CD4-positive, alpha-beta memory T cell (primary cell): ENCODE measurements at regions not wholly inside any gene's neighbourhood (a gene's known extent, or its start where the extent isn't known, plus 50 kb on each side); places are given as distances from the start of the nearest gene placed in this dataset.
"Not testable (repeated sequence)": the region's sequence is repeated elsewhere in the genome, so short reads cannot be mapped to it uniquely, and the experiment has no call there.

Source experiments
- CTCF ChIA-PET: fragments of 350-600 bp; sonication (Branson Sonifier 250); formaldehyde crosslinking; loops from one replicate; lab custom pipeline; 2021; ENCODE audit warnings: inconsistent platforms; ENCODE audit not compliant: partially characterized antibody; lab: Charles Lee
- POLR2A ChIA-PET: fragments of 350-600 bp; sonication (Branson Sonifier 250); formaldehyde crosslinking; loops from one replicate; lab custom pipeline; 2021; ENCODE audit not compliant: partially characterized antibody; lab: Charles Lee
- DNase-seq, 5 donors: peaks; one replicate each; pipeline versions ENCODE4 v3.0.0 to v3.0.0-alpha.2; 2020 to 2022; ENCODE audit warnings: mixed read lengths in 1 of 5
- H3K27ac ChIP-seq: one replicate; pipeline ENCODE4 v1.7.0; 2013; ENCODE audit warnings: low read depth, low read length
- H3K27me3 ChIP-seq: 2 replicates; pipeline ENCODE4 v1.7.0; 2013; ENCODE audit warnings: mild to moderate bottlenecking, low read length, moderate library complexity; ENCODE audit not compliant: insufficient read depth
- H3K36me3 ChIP-seq: 2 replicates; pipeline ENCODE4 v1.7.0; 2013; ENCODE audit warnings: mild to moderate bottlenecking, low read length, moderate library complexity; ENCODE audit not compliant: insufficient read depth
- H3K4me1 ChIP-seq: 2 replicates; pipeline ENCODE4 v1.7.0; 2013; ENCODE audit warnings: mild to moderate bottlenecking, low read length, moderate library complexity; ENCODE audit not compliant: insufficient read depth
- H3K4me3 ChIP-seq, 2 donors: one replicate each; pipeline ENCODE4 v1.7.0; 2013; ENCODE audit warnings: low read length in 2 of 2, mild to moderate bottlenecking in 1 of 2
- H3K9me3 ChIP-seq, 2 donors: one replicate each; pipeline ENCODE4 v1.7.0; 2013; ENCODE audit warnings: low read length in 2 of 2, control low read depth in 1 of 2; ENCODE audit not compliant: control insufficient read depth in 1 of 2
- H3K27ac Mint-ChIP-seq, 7 donors: one replicate each; pipeline ENCODE4 v1.8.0; 2020 to 2021; ENCODE audit warnings: mixed read lengths in 7 of 7, mild to moderate bottlenecking in 6 of 7, inconsistent platforms in 3 of 7, moderate library complexity in 3 of 7
- H3K27me3 Mint-ChIP-seq, 2 donors: one replicate each; pipeline ENCODE4 v1.8.0; 2020 to 2021; ENCODE audit warnings: mixed read lengths in 2 of 2
- H3K36me3 Mint-ChIP-seq, 2 donors: one replicate each; pipeline ENCODE4 v1.8.0; 2020 to 2021; ENCODE audit warnings: mixed read lengths in 2 of 2, inconsistent platforms in 1 of 2, mild to moderate bottlenecking in 1 of 2
- H3K4me1 Mint-ChIP-seq, 4 donors: one replicate each; pipeline ENCODE4 v1.8.0; 2020 to 2021; ENCODE audit warnings: mixed read lengths in 4 of 4, mild to moderate bottlenecking in 1 of 4
- H3K4me3 Mint-ChIP-seq, 8 donors: one replicate each; pipeline ENCODE4 v1.8.0; 2020 to 2021; ENCODE audit warnings: mixed read lengths in 8 of 8, mild to moderate bottlenecking in 7 of 8, moderate library complexity in 6 of 8, inconsistent platforms in 3 of 8
- H3K9me3 Mint-ChIP-seq, 8 donors: one replicate each; pipeline ENCODE4 v1.8.0; 2020 to 2021; ENCODE audit warnings: mixed read lengths in 8 of 8, mild to moderate bottlenecking in 5 of 8, inconsistent platforms in 3 of 8, moderate library complexity in 1 of 8
- intact Hi-C: fragments of 100-400 bp; cut with micrococcal nuclease; formaldehyde crosslinking; loops from one replicate; pipeline ENCODE4 v1.15.1; 2023

- ChIA-PET CTCF (no interaction called here), POLR2A (no interaction called here)
- no peaks in the 10 kb centered on the region for H3K36me3 ChIP-seq
- peaks cover 0 to 9% (median 0%) of the 10 kb centered on the region in 8 donors for H3K9me3 Mint-ChIP-seq
- H3K4me1 Mint-ChIP-seq: no peaks in the 10 kb centered on the region
- no peak overlapping the region for H3K4me3 Mint-ChIP-seq
- no peaks in the 10 kb centered on the region for H3K4me1 ChIP-seq
- H3K9me3 ChIP-seq: no peaks in the 10 kb centered on the region
- no peaks in the 10 kb centered on the region for H3K27me3 Mint-ChIP-seq
- DNase-seq: no peak
- no peak overlapping the region for H3K4me3 ChIP-seq
- no peaks in the 10 kb centered on the region for H3K27me3 ChIP-seq
- intact Hi-C loops: no loop called here
- H3K27ac ChIP-seq: no peak overlapping the region
- H3K36me3 Mint-ChIP-seq: no peaks in the 10 kb centered on the region
- H3K27ac Mint-ChIP-seq: no peak overlapping the region
These were observed 120.4 kb upstream of the STEAP1 start for GRCh38 chr7:90033850-90034249.

- H3K27ac Mint-ChIP-seq: no peak overlapping the region
- intact Hi-C loops: no loop called here
- H3K4me3 Mint-ChIP-seq: no peak overlapping the region
- no peak for DNase-seq
- Histone ChIP-seq H3K36me3 (no peaks in the 10 kb centered on the region), H3K9me3 (no peaks in the 10 kb centered on the region), H3K4me1 (no peaks in the 10 kb centered on the region), H3K27ac (no peak overlapping the region), H3K4me3 (no peak overlapping the region), H3K27me3 (no peaks in the 10 kb centered on the region)
- no peaks in the 10 kb centered on the region for H3K4me1 Mint-ChIP-seq
- no peaks in the 10 kb centered on the region for H3K36me3 Mint-ChIP-seq
- H3K9me3 Mint-ChIP-seq: peaks cover 0 to 6% (median 2%) of the 10 kb centered on the region in 8 donors
- H3K27me3 Mint-ChIP-seq: no peaks in the 10 kb centered on the region
- CTCF ChIA-PET: no interaction called here
- POLR2A ChIA-PET: no interaction called here
These were observed 101.2 kb upstream of the STEAP1 start for GRCh38 chr7:90053094-90053493.

- H3K4me1 ChIP-seq: no peaks in the 10 kb centered on the region
- Mint-ChIP-seq H3K27ac (no peak overlapping the region), H3K27me3 (no peaks in the 10 kb centered on the region), H3K9me3 (no peaks in the 10 kb centered on the region), H3K36me3 (no peaks in the 10 kb centered on the region), H3K4me1 (no peaks in the 10 kb centered on the region), H3K4me3 (no peak overlapping the region)
- H3K27ac ChIP-seq: no peak overlapping the region
- CTCF ChIA-PET: no interaction called here
- H3K4me3 ChIP-seq: no peak overlapping the region
- no peak for DNase-seq
- no peaks in the 10 kb centered on the region for H3K9me3 ChIP-seq
- no peaks in the 10 kb centered on the region for H3K36me3 ChIP-seq
- H3K27me3 ChIP-seq: no peaks in the 10 kb centered on the region
- intact Hi-C loops: no loop called here
- POLR2A ChIA-PET: no interaction called here
These were observed 93.2 kb upstream of the STEAP1 start for GRCh38 chr7:90061077-90061476.

- Histone ChIP-seq H3K27me3 (no peaks in the 10 kb centered on the region), H3K4me3 (no peak overlapping the region), H3K4me1 (no peaks in the 10 kb centered on the region), H3K9me3 (no peaks in the 10 kb centered on the region), H3K27ac (no peak overlapping the region), H3K36me3 (no peaks in the 10 kb centered on the region)
- Mint-ChIP-seq H3K4me1 (no peaks in the 10 kb centered on the region), H3K27me3 (peaks cover 0 to under 1% of the 10 kb centered on the region in 2 donors), H3K36me3 (no peaks in the 10 kb centered on the region), H3K4me3 (no peak overlapping the region), H3K9me3 (peaks cover 0 to 4% (median 0%) of the 10 kb centered on the region in 8 donors), H3K27ac (no peak overlapping the region)
- no peak for DNase-seq
- ChIA-PET CTCF (no interaction called here), POLR2A (no interaction called here)
- intact Hi-C loops: no loop called here
These were observed 89.9 kb upstream of the STEAP1 start for GRCh38 chr7:90064370-90064769.

- H3K36me3 ChIP-seq: no peaks in the 10 kb centered on the region
- no peaks in the 10 kb centered on the region for H3K27me3 ChIP-seq
- Mint-ChIP-seq H3K4me1 (no peaks in the 10 kb centered on the region), H3K27ac (no peak overlapping the region), H3K4me3 (no peak overlapping the region), H3K36me3 (no peaks in the 10 kb centered on the region), H3K9me3 (peaks cover 0 to 5% (median 1%) of the 10 kb centered on the region in 8 donors), H3K27me3 (peaks cover 0 to 3% of the 10 kb centered on the region in 2 donors)
- CTCF ChIA-PET: no interaction called here
- intact Hi-C loops: no loop called here
- POLR2A ChIA-PET: no interaction called here
- H3K4me3 ChIP-seq: no peak overlapping the region
- no peak overlapping the region for H3K27ac ChIP-seq
- H3K9me3 ChIP-seq: no peaks in the 10 kb centered on the region
- no peak for DNase-seq
- no peaks in the 10 kb centered on the region for H3K4me1 ChIP-seq
These were observed 87.1 kb upstream of the STEAP1 start for GRCh38 chr7:90067171-90067570.

- POLR2A ChIA-PET, H3K4me3 ChIP-seq, H3K27me3 ChIP-seq, H3K9me3 ChIP-seq, H3K9me3 Mint-ChIP-seq, H3K36me3 ChIP-seq, H3K27ac ChIP-seq, H3K27ac Mint-ChIP-seq, H3K4me1 ChIP-seq, H3K27me3 Mint-ChIP-seq, H3K4me3 Mint-ChIP-seq, H3K36me3 Mint-ChIP-seq, DNase-seq, H3K4me1 Mint-ChIP-seq, CTCF ChIA-PET, intact Hi-C loops: not testable (repeated sequence)
These were observed 84.0 kb upstream of the STEAP1 start for GRCh38 chr7:90070238-90070637.

- Histone ChIP-seq H3K4me1 (no peaks in the 10 kb centered on the region), H3K4me3 (no peak overlapping the region), H3K36me3 (no peaks in the 10 kb centered on the region), H3K27me3 (no peaks in the 10 kb centered on the region), H3K27ac (no peak overlapping the region), H3K9me3 (no peaks in the 10 kb centered on the region)
- no peak overlapping the region for H3K27ac Mint-ChIP-seq
- H3K4me3 Mint-ChIP-seq: no peak overlapping the region
- H3K36me3 Mint-ChIP-seq: no peaks in the 10 kb centered on the region
- peaks cover 0 to 7% (median 0%) of the 10 kb centered on the region in 8 donors for H3K9me3 Mint-ChIP-seq
- DNase-seq: no peak
- no peaks in the 10 kb centered on the region for H3K4me1 Mint-ChIP-seq
- intact Hi-C loops: no loop called here
- CTCF ChIA-PET: no interaction called here
- POLR2A ChIA-PET: no interaction called here
- no peaks in the 10 kb centered on the region for H3K27me3 Mint-ChIP-seq
These were observed 75.3 kb upstream of the STEAP1 start for GRCh38 chr7:90078921-90079320.

GRCh38 chr7:90081621-90082020, 72.6 kb upstream of the STEAP1 start:
- no peaks in the 10 kb centered on the region for H3K4me1 Mint-ChIP-seq
- no peak overlapping the region for H3K4me3 ChIP-seq
- H3K27me3 Mint-ChIP-seq: peaks cover 0 to 3% of the 10 kb centered on the region in 2 donors
- no peaks in the 10 kb centered on the region for H3K4me1 ChIP-seq
- no peaks in the 10 kb centered on the region for H3K36me3 Mint-ChIP-seq
- intact Hi-C loops: no loop called here
- H3K27me3 ChIP-seq: no peaks in the 10 kb centered on the region
- no peak overlapping the region for H3K4me3 Mint-ChIP-seq
- H3K36me3 ChIP-seq: no peaks in the 10 kb centered on the region
- no peaks in the 10 kb centered on the region for H3K9me3 ChIP-seq
- DNase-seq: no peak
- CTCF ChIA-PET: no interaction called here
- POLR2A ChIA-PET: no interaction called here
- no peak overlapping the region for H3K27ac ChIP-seq
- H3K9me3 Mint-ChIP-seq: peaks cover 0 to 6% (median 0%) of the 10 kb centered on the region in 8 donors
- H3K27ac Mint-ChIP-seq: no peak overlapping the region
